Stimulated activated CD4-positive, alpha-beta T cell treated with anti-CD3 and anti-CD28 coated beads, TNF-alpha, amount 100 ng/mL, for 1 hour (primary cell): ENCODE measurements at regions not wholly inside any gene's neighbourhood (a gene's known extent, or its start where the extent isn't known, plus 50 kb on each side); places are given as distances from the start of the nearest gene placed in this dataset.

Experiments
- DNase-seq, 3 donors: peaks; one replicate each; pipeline ENCODE4 v3.0.0-alpha.2; 2020; ENCODE audit warnings: low read depth in 3 of 3, low spot score in 1 of 3

GRCh38 chr21:14736162-14736561, 190.0 kb upstream of the SAMSN1 start:
- no peak for DNase-seq

- DNase-seq, result no peak
Measured at GRCh38 chr21:14734833-14735232, 188.7 kb upstream of the SAMSN1 start.

- no peak for DNase-seq
Measured at GRCh38 chr21:14734191-14734590, 188.1 kb upstream of the SAMSN1 start.

- DNase-seq, result no peak
Measured at GRCh38 chr21:14725219-14725618, 179.1 kb upstream of the SAMSN1 start.

GRCh38 chr21:14722841-14723483, 176.8 kb upstream of the SAMSN1 start:
- DNase-seq, result no peak

- no peak for DNase-seq
Measured at GRCh38 chr21:14720237-14720636, 174.1 kb upstream of the SAMSN1 start.

- DNase-seq, result no peak
Measured at GRCh38 chr21:14718951-14719350, 172.8 kb upstream of the SAMSN1 start.

DNA sequence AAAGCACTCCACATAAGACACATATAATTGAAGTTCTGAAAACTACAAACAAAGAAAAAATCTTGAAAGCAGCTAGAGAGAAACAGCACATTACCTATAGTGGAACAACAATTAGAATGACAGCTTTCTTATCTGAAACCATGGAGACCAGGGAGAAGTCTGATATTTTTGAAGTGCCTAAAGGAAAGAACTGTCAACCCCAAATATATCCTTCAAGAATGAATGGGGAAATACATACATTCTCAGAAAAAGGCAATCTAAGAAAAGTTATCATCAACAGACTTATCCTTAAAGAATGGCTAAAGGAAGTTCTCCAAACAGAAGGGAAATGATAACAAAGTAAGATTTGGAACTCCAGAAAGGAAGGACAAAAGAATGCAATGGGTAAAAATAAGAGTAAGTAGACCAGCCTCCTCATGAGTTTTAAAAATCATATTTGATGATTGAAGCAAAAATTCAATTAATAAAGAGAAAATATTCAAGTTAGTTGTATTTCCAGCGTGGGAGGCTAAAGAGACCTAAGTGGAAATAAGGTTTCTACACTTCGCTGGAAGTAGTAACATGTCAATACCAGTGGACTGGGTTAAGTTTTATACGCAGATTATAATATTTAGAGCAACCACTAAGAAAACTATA, 170.8 kb upstream of the SAMSN1 start:
- no peak for DNase-seq

DNA sequence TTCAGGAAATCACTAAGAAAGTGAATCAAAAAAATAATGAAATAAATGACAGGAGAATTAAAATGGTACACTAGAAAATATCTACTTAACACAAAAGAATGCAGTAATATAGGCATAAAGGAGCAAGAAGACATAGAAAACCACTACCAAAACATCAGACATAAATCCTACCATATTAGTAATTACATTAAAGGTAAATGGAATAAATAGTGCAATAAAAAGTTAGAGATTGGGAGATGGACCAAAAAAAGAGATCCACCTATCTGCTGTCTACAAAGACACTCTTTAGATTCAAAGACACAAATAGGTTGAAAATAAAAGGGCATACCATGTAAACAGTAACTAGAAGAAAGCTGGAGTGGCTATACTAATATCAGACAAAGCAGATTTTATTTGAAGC, 167.0 kb upstream of the SAMSN1 start:
- DNase-seq, result no peak

DNA sequence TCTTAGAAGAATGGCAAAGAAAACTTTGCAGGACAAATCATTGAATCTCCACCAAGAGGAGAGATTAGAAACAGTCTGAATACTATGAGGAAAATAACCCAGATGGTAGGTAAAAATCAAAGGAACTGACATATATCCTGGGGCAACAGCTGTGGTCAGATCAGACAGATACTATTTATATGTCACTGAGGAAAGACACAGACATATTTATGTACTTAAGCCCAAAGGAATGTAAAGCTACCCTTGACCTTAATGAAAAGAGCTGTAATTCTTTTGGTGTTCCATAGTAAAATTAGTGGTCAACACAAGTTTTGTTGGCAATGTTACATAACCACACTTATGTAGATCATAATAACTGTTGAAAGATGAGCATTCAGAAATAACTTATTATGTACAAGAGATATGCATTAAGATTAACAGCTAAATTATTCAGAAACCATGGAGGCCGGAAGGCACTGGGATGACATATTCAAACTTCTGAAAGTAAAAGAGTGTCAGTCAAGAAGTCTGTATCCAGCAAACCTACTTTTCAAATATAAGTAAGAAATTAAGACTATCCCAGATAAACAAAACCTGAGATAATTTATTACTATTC, 166.1 kb upstream of the SAMSN1 start:
- no peak for DNase-seq

GRCh38 chr21:14711287-14711686, 165.2 kb upstream of the SAMSN1 start:
- DNase-seq, result no peak

- no peak for DNase-seq
Measured at GRCh38 chr21:14707511-14708020, 161.5 kb upstream of the SAMSN1 start.

- no peak for DNase-seq
Measured at GRCh38 chr21:14706712-14707510, 160.8 kb upstream of the SAMSN1 start.

DNA sequence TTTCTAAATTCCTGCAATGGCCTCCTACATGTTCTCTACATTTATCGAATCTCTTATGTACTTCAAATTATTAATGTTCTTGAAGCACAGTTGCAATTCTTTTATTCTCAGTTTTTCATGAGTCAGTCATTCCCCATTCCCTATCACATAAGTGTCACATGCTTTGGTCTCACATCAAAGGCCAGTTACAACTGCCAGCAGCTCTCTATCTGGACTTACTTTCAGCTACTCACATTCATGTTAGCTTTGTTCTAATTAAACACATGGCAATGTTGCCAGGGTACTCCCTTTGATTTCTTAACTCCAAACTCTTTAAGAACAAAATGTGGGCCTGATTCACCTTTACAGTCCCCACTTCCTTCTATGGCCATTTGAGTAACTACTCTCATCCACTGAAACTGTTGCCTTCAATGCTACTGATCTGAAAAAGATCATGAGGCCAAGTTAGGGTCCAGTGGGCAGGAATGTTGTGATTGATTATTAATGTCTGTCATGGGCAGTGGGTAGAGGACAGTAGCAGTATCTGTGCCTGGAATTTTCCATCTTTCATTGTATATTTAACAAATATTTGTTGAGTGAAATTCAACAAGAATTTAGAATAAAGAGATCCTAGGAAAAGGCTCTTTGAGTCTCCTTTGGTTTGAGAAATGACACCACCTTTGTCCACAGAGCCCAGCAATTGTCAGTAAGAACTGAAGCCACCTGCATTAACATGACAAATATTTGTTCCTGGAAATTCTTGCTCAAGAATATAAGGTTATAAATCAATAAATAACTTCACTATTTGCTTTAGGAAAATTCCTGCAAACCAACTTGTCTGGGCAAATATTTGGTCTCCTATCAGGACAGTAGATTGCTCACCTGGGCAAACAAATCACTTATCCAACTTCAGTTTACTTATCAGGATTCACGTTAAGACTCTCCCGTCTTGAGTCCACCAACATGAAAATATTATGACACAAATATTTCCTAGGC, 153.6 kb upstream of the SAMSN1 start:
- DNase-seq, result no peak

- no peak for DNase-seq
Measured at GRCh38 chr21:14697769-14698168, 151.7 kb upstream of the SAMSN1 start.

- no peak for DNase-seq
Measured at GRCh38 chr21:14694817-14695216, 148.7 kb upstream of the SAMSN1 start.

DNA sequence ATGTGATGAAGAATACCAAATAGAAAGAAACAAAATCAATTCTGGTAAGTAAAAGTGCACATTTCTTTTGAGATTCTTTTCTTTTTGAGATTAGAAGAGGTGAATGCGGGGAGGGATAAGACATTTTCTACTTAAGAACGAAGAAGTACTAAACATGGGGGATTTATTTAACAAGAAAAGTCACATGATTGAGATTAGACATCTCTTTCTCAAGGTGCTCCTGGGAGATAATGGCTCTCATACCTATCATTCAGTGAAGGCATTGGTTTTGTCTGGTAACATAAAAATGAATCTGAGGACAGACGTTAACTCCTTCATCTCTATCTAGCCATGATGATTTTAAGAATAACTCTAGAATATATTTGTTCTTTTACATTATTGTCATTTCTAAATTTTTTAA, 147.9 kb upstream of the SAMSN1 start:
- DNase-seq, result no peak

DNA sequence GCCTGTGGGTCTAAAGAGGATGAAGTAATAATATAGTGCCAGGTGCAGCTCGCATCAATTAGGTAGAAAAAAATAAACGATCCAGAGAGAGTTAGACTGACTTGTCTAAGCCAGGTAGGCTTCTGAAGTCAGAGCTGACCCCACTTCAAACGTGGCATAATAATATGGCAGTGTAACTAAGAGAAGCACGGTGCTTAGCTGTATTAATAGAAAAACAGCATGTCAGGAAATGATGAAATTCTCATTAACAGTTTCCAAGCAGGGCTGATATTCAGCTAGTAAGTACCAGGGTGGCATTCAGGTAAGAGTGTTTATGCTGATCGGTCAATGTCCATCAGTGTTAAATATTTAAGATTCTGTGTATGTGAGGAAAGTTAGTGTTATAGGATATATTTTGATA, 145.8 kb upstream of the SAMSN1 start:
- no peak for DNase-seq

GRCh38 chr21:14690886-14691285, 144.8 kb upstream of the SAMSN1 start:
- DNase-seq, result no peak

GRCh38 chr21:14688936-14689335, 142.8 kb upstream of the SAMSN1 start:
- no peak for DNase-seq

- no peak for DNase-seq
Measured at GRCh38 chr21:14688412-14688811, 142.3 kb upstream of the SAMSN1 start.
